HG02884 (cell line): ENCODE measurements at regions not wholly inside any gene's neighbourhood (a gene's known extent, or its start where the extent isn't known, plus 50 kb on each side); places are given as distances from the start of the nearest gene placed in this dataset.

Source experiments
- ATAC-seq: cut with Tn5 transposase; IDR thresholded peaks from one replicate; pipeline ENCODE4 v1.9.1; 2021; ENCODE audit warnings: mild to moderate bottlenecking, moderate library complexity; ENCODE audit not compliant: unreplicated experiment

- ATAC-seq = no peak
Measured at GRCh38 chr7:51731075-51731474, 414.5 kb upstream of the COBL start.

GRCh38 chr7:51727441-51727840, 410.8 kb upstream of the COBL start:
- no peak for ATAC-seq

GRCh38 chr7:51706851-51707250, 390.2 kb upstream of the COBL start:
- ATAC-seq = no peak

- no peak for ATAC-seq
Measured at GRCh38 chr7:51705701-51706100, 389.1 kb upstream of the COBL start.

- no peak for ATAC-seq
Measured at GRCh38 chr7:51702673-51703072, 386.1 kb upstream of the COBL start.

GRCh38 chr7:51701935-51702334, 385.3 kb upstream of the COBL start:
- ATAC-seq = no peak

GRCh38 chr7:51700593-51701215, 384.1 kb upstream of the COBL start:
- ATAC-seq = no peak

- no peak for ATAC-seq
Measured at GRCh38 chr7:51693258-51693657, 376.6 kb upstream of the COBL start.

- ATAC-seq = no peak
Measured at GRCh38 chr7:51689547-51689946, 372.9 kb upstream of the COBL start.

- ATAC-seq = no peak
Measured at GRCh38 chr7:51685794-51686193, 369.2 kb upstream of the COBL start.

- no peak for ATAC-seq
Measured at GRCh38 chr7:51680594-51681399, 364.2 kb upstream of the COBL start.

- no peak for ATAC-seq
Measured at GRCh38 chr7:51679358-51679757, 362.7 kb upstream of the COBL start.

- no peak for ATAC-seq
Measured at GRCh38 chr7:51666751-51667150, 350.1 kb upstream of the COBL start.

GRCh38 chr7:51666266-51666665, 349.7 kb upstream of the COBL start:
- no peak for ATAC-seq

- ATAC-seq = no peak
Measured at GRCh38 chr7:51665045-51665780, 348.6 kb upstream of the COBL start.

- no peak for ATAC-seq
Measured at GRCh38 chr7:51660516-51660915, 343.9 kb upstream of the COBL start.

- no peak for ATAC-seq
Measured at GRCh38 chr7:51658684-51659083, 342.1 kb upstream of the COBL start.

GRCh38 chr7:51647931-51648351, 331.3 kb upstream of the COBL start:
- no peak for ATAC-seq

GRCh38 chr7:51647486-51647885, 330.9 kb upstream of the COBL start:
- ATAC-seq = no peak

- no peak for ATAC-seq
Measured at GRCh38 chr7:51645702-51646298, 329.2 kb upstream of the COBL start.

GRCh38 chr7:51645255-51645654, 328.6 kb upstream of the COBL start:
- no peak for ATAC-seq
